Brain microvascular endothelial cell (primary cell): ENCODE measurements at regions not wholly inside any gene's neighbourhood (a gene's known extent, or its start where the extent isn't known, plus 50 kb on each side); places are given as distances from the start of the nearest gene placed in this dataset.

Experiments
- DNase-seq: peaks from one replicate; pipeline ENCODE4 v3.0.0-alpha.2; 2020
- H3K27ac ChIP-seq: fragments of 250-450 bp; sonication (Bioruptor Pico); 2 replicates; pipeline ENCODE4 v1.5.1; 2020; ENCODE audit warnings: mild to moderate bottlenecking, moderate library complexity
- H3K27me3 ChIP-seq: fragments of 250-450 bp; sonication (Bioruptor Pico); replicated peaks from 2 replicates; pipeline ENCODE4 v1.5.1; 2020; ENCODE audit warnings: mild to moderate bottlenecking
- H3K36me3 ChIP-seq: fragments of 250-450 bp; sonication (Bioruptor Pico); replicated peaks from 2 replicates; pipeline ENCODE4 v1.5.1; 2020; ENCODE audit warnings: mild to moderate bottlenecking
- H3K4me3 ChIP-seq: 2 replicates; pipeline ENCODE4 v1.5.1; 2011; ENCODE audit warnings: low read depth, mild to moderate bottlenecking, control low read depth, low read length, moderate library complexity
- in situ Hi-C: cut with HindIII; loops from 2 replicates; pipeline ENCODE4 v1.10.0; 2017; ENCODE audit warnings: low sequenced_read_pairs, low pct_ligation_motif_present
- TF ChIP-seq, protein P1 (sequence below): IDR thresholded peaks from 2 replicates; pipeline ENCODE4 v1.5.1; 2011; ENCODE audit warnings: low read depth, mild to moderate bottlenecking, moderate library complexity, low read length, control low read depth, inconsistent platforms; ENCODE audit errors: missing control alignments

DNA sequence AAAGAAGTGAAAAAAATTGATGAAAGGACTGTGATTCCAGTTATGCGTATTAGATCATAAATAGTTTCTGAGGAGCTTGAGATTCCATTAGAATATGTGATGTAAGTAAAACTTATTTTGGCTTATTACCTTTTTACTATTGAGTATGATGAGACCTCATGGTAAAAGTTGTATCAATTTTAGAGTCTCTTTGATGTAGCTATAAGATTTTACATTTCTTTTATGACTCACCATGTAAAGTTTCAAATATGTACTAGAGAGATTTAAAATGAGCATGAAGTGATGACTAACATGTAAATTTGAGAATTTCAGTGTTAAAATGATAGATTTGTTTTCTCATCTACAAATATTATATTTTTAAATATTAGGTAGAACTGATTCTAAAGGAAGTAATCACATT, 276.5 kb downstream of the OTUD1 start:
- Histone ChIP-seq H3K27ac (no peak overlapping the region), H3K27me3 (no peaks in the 10 kb centered on the region), H3K4me3 (no peak overlapping the region), H3K36me3 (no peaks in the 10 kb centered on the region)
- TF ChIP-seq, protein P1, sequence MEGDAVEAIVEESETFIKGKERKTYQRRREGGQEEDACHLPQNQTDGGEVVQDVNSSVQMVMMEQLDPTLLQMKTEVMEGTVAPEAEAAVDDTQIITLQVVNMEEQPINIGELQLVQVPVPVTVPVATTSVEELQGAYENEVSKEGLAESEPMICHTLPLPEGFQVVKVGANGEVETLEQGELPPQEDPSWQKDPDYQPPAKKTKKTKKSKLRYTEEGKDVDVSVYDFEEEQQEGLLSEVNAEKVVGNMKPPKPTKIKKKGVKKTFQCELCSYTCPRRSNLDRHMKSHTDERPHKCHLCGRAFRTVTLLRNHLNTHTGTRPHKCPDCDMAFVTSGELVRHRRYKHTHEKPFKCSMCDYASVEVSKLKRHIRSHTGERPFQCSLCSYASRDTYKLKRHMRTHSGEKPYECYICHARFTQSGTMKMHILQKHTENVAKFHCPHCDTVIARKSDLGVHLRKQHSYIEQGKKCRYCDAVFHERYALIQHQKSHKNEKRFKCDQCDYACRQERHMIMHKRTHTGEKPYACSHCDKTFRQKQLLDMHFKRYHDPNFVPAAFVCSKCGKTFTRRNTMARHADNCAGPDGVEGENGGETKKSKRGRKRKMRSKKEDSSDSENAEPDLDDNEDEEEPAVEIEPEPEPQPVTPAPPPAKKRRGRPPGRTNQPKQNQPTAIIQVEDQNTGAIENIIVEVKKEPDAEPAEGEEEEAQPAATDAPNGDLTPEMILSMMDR, result no peak
- DNase-seq, result no peak
- in situ Hi-C loops, result no loop called here

DNA sequence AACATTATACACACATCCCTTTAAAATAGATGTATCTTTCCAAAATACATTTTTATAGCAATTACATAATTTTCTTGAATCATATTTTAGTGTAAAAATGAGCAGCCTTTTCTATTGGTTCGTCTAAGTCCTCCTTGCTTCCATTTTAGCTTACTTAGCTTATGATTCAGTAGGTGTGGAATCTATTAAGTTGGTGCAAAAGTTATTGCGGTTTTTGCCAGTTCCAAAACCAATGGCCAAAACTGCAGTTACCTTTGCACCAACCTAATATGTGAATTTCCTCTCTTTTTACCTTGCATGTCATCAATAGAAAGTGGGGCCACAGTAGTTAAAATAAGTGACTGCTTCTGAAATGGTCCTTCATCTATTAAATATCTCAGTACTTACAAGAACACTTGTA, 279.0 kb downstream of the OTUD1 start:
- in situ Hi-C loops, result no loop called here
- TF ChIP-seq, protein P1, result no peak
- H3K36me3 ChIP-seq, result no peaks in the 10 kb centered on the region

GRCh38 chr10:23718946-23719345, 280.1 kb downstream of the OTUD1 start:
- H3K27ac ChIP-seq, result no peak overlapping the region
- DNase-seq, result no peak
- no peak overlapping the region for H3K4me3 ChIP-seq
- no peaks in the 10 kb centered on the region for H3K36me3 ChIP-seq
- TF ChIP-seq, protein P1, result no peak
- H3K27me3 ChIP-seq, result no peaks in the 10 kb centered on the region
- in situ Hi-C loops, result no loop called here

More for the DNA sequence above, 279.0 kb downstream of the OTUD1 start:
- DNase-seq, result no peak
- Histone ChIP-seq H3K27me3 (no peaks in the 10 kb centered on the region), H3K27ac (no peak overlapping the region), H3K4me3 (no peak overlapping the region)

GRCh38 chr10:23723796-23724195, 284.9 kb downstream of the OTUD1 start:
- Histone ChIP-seq H3K27ac (no peak overlapping the region), H3K27me3 (no peaks in the 10 kb centered on the region), H3K36me3 (no peaks in the 10 kb centered on the region), H3K4me3 (no peak overlapping the region)
- in situ Hi-C loops, result no loop called here
- TF ChIP-seq, protein P1, result no peak
- DNase-seq, result no peak

GRCh38 chr10:23725548-23725947, 286.7 kb downstream of the OTUD1 start:
- no peak overlapping the region for H3K27ac ChIP-seq
- H3K36me3 ChIP-seq, result no peaks in the 10 kb centered on the region
- in situ Hi-C loops, result no loop called here
- no peaks in the 10 kb centered on the region for H3K27me3 ChIP-seq
- H3K4me3 ChIP-seq, result no peak overlapping the region
- TF ChIP-seq, protein P1, result no peak
- no peak for DNase-seq

GRCh38 chr10:23742368-23742767, 303.5 kb downstream of the OTUD1 start:
- H3K27me3 ChIP-seq, result no peaks in the 10 kb centered on the region
- TF ChIP-seq, protein P1, result no peak
- H3K27ac ChIP-seq, result no peak overlapping the region
- H3K36me3 ChIP-seq, result no peaks in the 10 kb centered on the region
- H3K4me3 ChIP-seq, result no peak overlapping the region
- in situ Hi-C loops, result no loop called here
- no peak for DNase-seq
